C4-2B (cell line): ENCODE measurements at regions not wholly inside any gene's neighbourhood (a gene's known extent, or its start where the extent isn't known, plus 50 kb on each side); places are given as distances from the start of the nearest gene placed in this dataset.

Source experiments
- CTCF ChIP-seq: fragments of 450-650 bp; conservative IDR thresholded peaks from 2 replicates; pipeline ENCODE4 v1.5.1; 2017; ENCODE audit warnings: mild to moderate bottlenecking
- ZFX ChIP-seq: fragments of 450-650 bp; IDR thresholded peaks from 2 replicates; pipeline ENCODE4 v1.6.1; 2017

- TF ChIP-seq CTCF (no peak), ZFX (no peak)
These were observed 67.8 kb upstream of the RPRM start for GRCh38 chr2:153546358-153546757.
